ENCODE measurements at regions not wholly inside any gene's neighbourhood (a gene's known extent, or its start where the extent isn't known, plus 50 kb on each side); places are given as distances from the start of the nearest gene placed in this dataset.

DNA sequence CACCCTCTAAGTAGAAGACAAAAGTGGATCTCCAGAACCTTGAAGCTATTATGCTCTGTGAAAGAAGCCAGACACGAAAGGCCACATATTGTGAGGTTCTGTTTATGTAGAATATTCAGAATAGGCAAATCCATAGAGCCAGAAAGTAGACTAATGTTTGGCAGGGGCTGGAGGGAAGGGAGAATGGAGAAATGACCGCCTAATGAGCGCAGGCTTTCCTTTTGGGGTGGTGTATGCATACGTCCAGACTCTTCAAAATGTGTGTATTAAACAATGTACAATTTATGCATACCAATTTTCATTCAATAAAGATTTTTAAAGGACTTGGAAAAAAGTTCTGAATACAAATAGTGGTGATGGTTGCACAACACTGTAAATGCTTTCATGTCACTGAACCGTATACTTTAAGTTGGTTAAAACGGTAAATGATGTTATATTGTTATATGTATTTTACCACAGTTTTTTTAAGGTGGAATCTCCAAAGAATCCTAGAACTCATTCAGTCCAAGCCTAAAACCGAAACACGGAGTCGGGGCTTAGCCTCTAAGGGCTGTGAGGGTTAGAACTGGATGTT lies 397.4 kb downstream of the SOX9 start:
- DNase-seq (ENCODE audit: low read depth in 2 of 2), result no peak

GRCh38 chr17:72518753-72519597 lies 398.2 kb downstream of the SOX9 start:
- no peak for DNase-seq (ENCODE audit: low read depth in 2 of 2)

DNA sequence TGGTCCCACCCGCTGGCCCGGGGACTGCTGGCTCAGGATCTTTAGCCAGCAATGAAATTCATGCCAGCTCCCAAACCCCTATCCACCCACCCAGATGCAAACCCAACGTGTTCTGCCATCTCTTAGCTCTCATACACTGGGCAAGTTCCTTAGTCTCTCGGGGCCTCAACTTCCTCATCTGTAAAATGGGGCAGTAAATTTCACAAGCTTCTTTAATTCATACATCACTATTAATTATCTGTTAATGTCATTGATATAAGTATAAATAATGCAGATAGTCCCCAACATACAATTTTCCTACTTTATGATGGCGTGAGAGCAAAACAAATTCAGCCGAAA lies 398.7 kb downstream of the SOX9 start:
- no peak for DNase-seq (ENCODE audit: low read depth in 2 of 2)

DNA sequence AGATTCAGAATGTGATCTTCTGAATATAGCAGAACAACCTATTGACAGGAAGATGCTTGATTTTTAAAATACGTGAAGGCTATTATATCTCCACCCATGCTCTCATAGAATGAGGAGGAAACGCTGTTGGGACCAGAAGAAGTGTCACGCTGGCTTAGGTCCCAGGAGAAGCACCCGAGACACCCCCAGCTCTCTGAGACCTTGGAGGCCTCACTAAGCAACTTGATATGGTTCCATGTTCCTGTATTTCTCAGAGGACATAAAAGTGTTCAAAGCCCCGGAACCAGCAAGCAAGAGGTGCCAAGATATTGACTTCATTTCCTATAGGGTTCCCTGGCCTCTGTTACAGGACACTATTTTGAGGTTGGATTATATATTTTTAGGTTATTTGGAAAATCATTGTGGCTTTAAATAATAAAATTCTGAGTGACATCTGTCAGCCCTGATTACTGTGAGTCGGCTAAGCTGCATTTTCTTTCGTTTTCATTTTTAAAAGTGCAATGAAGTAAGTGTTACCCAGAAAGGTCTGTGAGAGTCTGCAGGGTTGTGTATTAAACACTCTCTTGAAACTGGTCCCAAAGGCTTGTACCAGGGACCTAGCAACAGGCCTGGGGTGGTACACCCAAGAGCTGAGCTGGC lies 400.0 kb downstream of the SOX9 start:
- DNase-seq (ENCODE audit: low read depth in 2 of 2), result no peak

DNA sequence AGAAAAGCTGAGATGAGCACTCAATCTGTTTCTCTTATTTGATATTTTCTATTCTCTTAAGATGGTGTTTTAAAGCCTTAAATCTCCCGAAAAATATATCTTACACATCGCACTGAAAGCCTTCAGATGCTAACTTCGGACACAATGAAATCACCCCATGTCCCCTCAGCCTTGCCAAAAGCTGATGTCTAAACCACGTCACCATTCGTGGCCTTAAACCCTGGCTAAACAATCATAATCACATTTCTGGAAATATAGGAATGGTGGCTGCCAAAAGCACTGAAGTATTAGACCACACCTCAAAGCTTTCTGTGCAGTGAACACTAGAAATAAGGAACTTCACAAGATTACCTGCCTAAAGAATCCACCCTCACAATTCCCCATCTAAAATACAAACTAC lies 402.7 kb downstream of the SOX9 start:
- no peak for DNase-seq (ENCODE audit: low read depth in 2 of 2)

DNA sequence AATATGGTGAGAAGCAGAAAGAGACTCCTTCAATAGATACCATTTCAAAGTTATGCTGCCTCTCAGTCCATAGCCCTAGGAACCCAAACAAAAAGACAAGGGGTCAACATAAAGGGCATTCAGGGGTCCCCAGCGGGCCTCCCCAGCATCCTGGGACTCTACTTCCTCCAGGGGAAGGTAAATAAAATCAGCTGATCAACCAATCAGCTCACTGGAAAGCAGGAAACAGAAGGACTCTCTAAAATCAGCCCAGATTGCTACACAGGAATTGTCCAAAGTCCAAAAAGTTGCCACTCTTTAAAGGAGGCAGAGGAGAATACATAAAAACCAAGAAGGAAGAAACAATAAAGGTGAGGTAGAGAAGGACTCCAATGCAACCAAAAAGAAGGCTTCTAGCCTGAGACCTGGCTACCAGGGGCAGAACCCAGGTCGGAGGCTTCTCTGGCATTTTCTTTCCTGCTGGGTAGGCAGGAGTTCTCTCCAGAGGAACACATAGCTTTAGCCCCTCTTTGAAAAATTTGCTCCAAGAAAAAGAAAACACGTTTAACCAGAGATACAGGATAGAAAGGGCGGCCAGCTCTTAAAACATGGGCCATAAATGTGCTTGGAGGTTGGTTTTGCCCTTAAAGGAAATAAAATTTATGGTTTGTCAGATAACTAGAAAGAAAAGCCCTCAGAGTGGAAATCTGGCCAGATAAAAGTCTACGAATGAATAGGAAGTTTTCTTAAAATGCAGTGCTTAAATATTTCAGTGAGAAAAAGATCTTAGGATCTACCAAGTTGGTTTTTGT lies 404.6 kb downstream of the SOX9 start:
- DNase-seq (ENCODE audit: low read depth in 2 of 2), result no peak

DNA sequence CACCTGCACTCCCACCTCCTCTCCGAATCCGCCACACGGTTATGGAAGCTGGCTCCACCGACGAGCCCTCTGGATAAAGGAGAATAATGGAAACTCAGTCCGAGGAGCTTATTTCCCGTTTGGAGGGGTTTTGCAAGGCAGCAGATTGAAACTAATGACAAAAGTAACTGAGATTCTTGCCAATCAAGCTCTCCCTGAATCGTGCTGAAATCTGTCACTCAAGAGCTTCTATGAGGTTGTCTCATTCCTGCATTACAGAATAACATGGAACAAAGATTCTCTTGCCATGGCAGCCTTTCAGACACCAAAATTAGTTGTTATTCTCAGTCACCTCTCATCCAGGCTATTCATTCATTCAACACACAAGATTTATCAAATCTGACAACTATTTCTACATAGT lies 405.9 kb downstream of the SOX9 start:
- DNase-seq (ENCODE audit: low read depth in 2 of 2), result no peak

- no peak for DNase-seq (ENCODE audit: low read depth in 2 of 2)
These were observed 407.0 kb downstream of the SOX9 start for GRCh38 chr17:72527789-72528188.

DNA sequence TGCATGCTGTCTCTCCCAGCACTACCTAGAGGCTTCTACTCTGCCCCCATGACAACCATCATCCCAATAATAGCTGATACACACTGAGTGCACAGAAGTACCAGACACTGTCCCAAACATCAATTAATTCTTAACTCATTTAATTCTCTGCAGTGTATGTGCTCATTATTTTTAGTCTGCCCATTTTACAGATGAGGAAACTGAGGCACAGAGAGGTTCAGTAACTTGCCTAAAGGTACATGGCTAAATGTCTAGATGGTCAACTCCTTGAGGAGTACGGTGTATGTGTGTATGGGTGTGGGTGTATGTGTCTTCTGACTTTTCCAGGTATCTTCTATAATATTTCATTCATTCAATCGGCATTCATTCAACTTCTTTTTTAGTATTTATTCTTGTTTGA lies 407.9 kb downstream of the SOX9 start:
- no peak for DNase-seq (ENCODE audit: low read depth in 2 of 2)

DNA sequence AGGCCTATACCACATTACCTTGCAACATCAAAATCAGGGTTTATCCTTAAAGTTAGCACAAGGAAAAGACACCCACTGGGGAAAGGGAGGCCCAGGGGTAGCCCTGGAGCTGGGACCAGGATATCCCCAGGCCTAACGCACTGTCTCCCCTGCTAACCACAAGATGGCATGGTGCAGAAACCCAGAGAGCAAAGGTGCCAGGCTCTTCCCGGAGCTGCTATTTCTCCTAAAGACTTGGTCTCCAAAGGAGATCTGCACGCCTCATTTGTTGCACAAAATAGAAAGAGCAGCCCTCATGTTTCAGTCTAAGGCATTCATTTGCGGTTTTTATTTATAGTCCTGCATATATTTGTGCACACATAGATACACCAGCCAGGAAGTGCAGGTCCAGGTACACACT lies 408.6 kb downstream of the SOX9 start:
- no peak for DNase-seq (ENCODE audit: low read depth in 2 of 2)

- DNase-seq (ENCODE audit: low read depth in 2 of 2), result no peak
These were observed 409.6 kb downstream of the SOX9 start for GRCh38 chr17:72530454-72530853.

- no peak for DNase-seq (ENCODE audit: low read depth in 2 of 2)
These were observed 410.9 kb downstream of the SOX9 start for GRCh38 chr17:72531729-72532128.

DNA sequence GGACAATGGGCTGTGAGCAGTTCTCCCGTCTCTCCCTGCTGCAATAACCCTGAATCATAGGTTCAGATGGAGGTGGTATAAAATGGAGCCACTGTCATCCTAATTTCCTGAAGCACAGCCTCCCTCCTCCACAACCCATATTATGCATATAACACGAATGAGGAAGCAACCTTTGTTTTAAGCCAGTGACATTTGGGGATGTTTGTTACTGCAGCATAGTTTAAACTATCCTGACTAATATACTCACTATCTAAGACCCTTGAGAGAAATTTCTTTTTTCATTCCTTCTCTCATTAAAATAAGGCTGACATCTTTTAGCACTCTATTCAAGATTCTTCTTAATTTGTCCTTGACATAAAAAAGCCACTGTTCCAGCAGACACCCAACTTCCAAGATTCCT lies 413.4 kb downstream of the SOX9 start:
- DNase-seq (ENCODE audit: low read depth in 2 of 2), result no peak

GRCh38 chr17:72534776-72535175 lies 414.0 kb downstream of the SOX9 start:
- no peak for DNase-seq (ENCODE audit: low read depth in 2 of 2)

DNA sequence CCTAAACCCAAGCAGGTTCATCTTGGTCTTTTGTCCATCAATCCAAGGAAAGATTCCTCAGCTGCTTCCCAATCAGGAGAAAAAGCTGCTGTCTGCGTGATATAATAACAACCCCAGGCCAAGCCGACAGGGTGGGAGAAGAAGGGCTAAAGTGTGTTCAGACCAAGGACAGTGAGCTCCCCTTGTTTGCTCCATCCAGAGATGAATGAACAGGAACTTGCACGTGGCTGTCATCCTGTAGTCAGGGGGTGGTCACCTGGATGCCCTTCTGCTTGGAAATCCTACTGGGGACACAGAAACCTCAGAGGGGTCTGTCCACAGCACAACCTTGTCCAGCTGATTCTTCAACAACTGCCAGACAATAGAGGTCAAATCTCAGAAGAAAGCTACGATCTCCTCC lies 414.5 kb downstream of the SOX9 start:
- no peak for DNase-seq (ENCODE audit: low read depth in 2 of 2)

- no peak for DNase-seq (ENCODE audit: low read depth in 2 of 2)
These were observed 415.0 kb downstream of the SOX9 start for GRCh38 chr17:72535779-72536178.

GRCh38 chr17:72536788-72537187 lies 416.0 kb downstream of the SOX9 start:
- no peak for DNase-seq (ENCODE audit: low read depth in 2 of 2)

DNA sequence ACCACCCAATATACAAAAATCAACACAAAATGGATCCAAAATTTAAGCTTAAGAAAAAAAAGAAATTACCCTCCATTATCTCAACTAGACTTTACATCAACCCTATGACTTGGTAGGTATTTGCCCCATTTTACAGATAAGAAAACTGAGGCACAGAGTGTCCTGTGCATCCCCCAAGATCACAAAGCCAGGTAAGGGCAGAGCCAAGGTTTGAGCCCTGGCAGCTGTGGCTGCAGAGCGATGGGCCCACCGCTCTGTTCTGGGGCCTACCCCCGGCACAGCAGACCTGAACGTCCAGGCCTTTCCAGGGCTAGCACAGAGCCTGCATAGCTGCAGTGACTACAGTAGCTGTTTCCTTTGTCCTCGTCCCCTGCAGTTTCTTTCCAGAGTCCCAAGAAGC lies 417.6 kb downstream of the SOX9 start:
- no peak for DNase-seq (ENCODE audit: low read depth in 2 of 2)

DNA sequence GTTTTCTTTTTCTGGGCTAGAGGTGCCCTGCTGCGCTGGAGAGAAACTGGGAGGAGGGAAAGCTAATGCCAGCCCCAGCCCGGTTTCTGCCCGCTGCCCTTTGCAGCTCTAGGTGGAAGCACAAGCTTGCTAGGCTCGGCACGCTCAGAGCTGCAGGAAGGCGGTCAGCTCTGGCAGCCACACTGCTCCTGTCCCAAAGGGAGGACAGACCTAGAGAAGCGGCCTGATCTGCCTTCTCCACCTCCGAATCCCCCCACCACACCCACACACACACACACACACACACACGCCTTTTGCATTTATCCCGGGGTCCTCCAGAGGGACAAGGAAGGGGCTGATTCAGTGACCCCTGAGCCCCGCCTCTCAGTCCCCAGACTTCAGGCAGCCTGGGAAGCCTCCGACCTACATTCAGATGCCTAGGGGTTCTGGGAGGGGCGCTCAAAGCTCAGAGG lies 418.1 kb downstream of the SOX9 start:
- no peak for DNase-seq (ENCODE audit: low read depth in 2 of 2)

- peak; percentile 33 to 59 for DNase-seq (ENCODE audit: low read depth in 2 of 2)
These were observed 419.4 kb downstream of the SOX9 start for GRCh38 chr17:72539981-72540897.

GRCh38 chr17:72542317-72542716 lies 421.5 kb downstream of the SOX9 start:
- DNase-seq (ENCODE audit: low read depth in 2 of 2), result no peak
